ENCODE measurements at regions not wholly inside any gene's neighbourhood (a gene's known extent, or its start where the extent isn't known, plus 50 kb on each side); places are given as distances from the start of the nearest gene placed in this dataset.

DNA sequence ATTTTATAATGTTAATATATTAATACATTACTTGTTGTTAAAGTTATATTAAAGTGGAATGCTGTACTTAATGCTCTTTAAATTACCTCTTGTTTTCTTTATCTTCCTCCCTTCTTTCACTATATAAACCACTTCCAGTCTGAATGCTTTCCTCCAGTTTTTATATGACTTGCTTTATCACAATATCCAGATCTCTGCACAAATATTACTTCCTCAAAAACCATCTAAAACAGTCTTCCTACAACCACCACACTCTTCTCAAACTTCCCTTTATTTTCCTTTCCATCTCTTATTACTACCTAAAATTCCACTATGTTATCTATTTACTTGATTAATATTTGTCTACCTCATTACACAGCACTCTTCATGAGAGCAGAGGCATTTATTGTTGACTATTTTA, 956.6 kb downstream of the LRFN5 start:
- Histone ChIP-seq H3K4me3 (ENCODE audit: low read length) (no peak overlapping the region), H3K9me3 (replicated peaks; ENCODE audit: low read length) (no peaks in the 10 kb centered on the region), H3K4me2 (ENCODE audit: low read length) (no peak overlapping the region), H3K36me3 (ENCODE audit: insufficient read depth, low read length) (no peaks in the 10 kb centered on the region), H3K9ac (ENCODE audit: low read depth, low read length) (no peak overlapping the region), H3K4me1 (ENCODE audit: control insufficient read depth, insufficient read depth, low read length) (no peaks in the 10 kb centered on the region), H3K27me3 (ENCODE audit: control insufficient read depth, insufficient read depth, low read length) (no peaks in the 10 kb centered on the region)

- Histone ChIP-seq H3K4me3 (ENCODE audit: low read length) (no peak overlapping the region), H3K9me3 (replicated peaks; ENCODE audit: low read length) (no peaks in the 10 kb centered on the region), H3K36me3 (ENCODE audit: insufficient read depth, low read length) (no peaks in the 10 kb centered on the region), H3K4me2 (ENCODE audit: low read length) (no peak overlapping the region), H3K27me3 (ENCODE audit: control insufficient read depth, insufficient read depth, low read length) (no peaks in the 10 kb centered on the region), H3K4me1 (ENCODE audit: control insufficient read depth, insufficient read depth, low read length) (no peaks in the 10 kb centered on the region), H3K9ac (ENCODE audit: low read depth, low read length) (no peak overlapping the region)
Observed at GRCh38 chr14:42556551-42556950, 949.9 kb downstream of the LRFN5 start.

DNA sequence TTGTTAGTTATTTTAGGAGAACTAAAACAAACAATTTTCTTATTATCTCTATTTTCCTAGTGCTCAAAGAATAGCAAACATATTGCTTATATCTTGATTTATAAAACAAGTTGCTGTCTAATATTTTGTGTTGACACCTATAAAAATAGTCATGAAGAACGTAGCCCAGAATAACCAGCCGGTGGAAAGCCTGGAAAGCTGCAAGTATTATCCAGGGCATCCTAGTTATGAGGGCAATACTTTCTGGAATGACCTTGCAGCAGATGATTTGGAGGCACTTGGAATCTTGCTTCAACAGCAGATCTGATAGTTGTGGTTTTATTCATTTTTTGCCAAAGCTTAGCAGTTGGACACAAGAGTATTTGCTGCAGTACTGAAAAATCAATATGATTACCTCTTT, 948.7 kb downstream of the LRFN5 start:
- no peak overlapping the region for H3K4me2 ChIP-seq (ENCODE audit: low read length)
- H3K27me3 ChIP-seq (ENCODE audit: control insufficient read depth, insufficient read depth, low read length) = no peaks in the 10 kb centered on the region
- H3K4me1 ChIP-seq (ENCODE audit: control insufficient read depth, insufficient read depth, low read length) = no peaks in the 10 kb centered on the region
- H3K9ac ChIP-seq (ENCODE audit: low read depth, low read length) = no peak overlapping the region
- peaks cover 3% of the 10 kb centered on the region for H3K9me3 ChIP-seq (replicated peaks; ENCODE audit: low read length)
- no peak overlapping the region for H3K4me3 ChIP-seq (ENCODE audit: low read length)
- no peaks in the 10 kb centered on the region for H3K36me3 ChIP-seq (ENCODE audit: insufficient read depth, low read length)

DNA sequence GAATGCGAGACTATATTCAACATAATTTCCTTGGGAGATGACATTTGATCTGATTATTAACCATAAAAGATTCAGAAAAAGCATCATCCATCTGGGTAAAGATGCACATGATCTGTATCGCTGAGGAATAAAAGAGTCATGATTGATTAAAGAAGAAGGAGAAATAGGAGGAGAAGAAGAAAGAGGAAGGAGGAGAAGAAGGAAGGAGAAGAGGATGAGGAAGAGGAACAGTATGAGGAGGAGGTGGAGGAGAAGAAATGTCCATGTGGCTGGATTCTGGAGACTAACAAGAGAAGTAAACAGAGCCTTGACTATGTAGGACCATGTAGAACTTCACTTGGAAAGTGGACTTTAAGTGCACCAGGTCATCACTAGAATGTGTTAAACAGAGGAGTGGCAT, 947.4 kb downstream of the LRFN5 start:
- no peaks in the 10 kb centered on the region for H3K4me1 ChIP-seq (ENCODE audit: control insufficient read depth, insufficient read depth, low read length)
- H3K4me3 ChIP-seq (ENCODE audit: low read length) = no peak overlapping the region
- H3K27me3 ChIP-seq (ENCODE audit: control insufficient read depth, insufficient read depth, low read length) = no peaks in the 10 kb centered on the region
- H3K4me2 ChIP-seq (ENCODE audit: low read length) = no peak overlapping the region
- H3K9ac ChIP-seq (ENCODE audit: low read depth, low read length) = no peak overlapping the region
- no peaks in the 10 kb centered on the region for H3K36me3 ChIP-seq (ENCODE audit: insufficient read depth, low read length)
- H3K9me3 ChIP-seq (replicated peaks; ENCODE audit: low read length) = peaks cover 3% of the 10 kb centered on the region

DNA sequence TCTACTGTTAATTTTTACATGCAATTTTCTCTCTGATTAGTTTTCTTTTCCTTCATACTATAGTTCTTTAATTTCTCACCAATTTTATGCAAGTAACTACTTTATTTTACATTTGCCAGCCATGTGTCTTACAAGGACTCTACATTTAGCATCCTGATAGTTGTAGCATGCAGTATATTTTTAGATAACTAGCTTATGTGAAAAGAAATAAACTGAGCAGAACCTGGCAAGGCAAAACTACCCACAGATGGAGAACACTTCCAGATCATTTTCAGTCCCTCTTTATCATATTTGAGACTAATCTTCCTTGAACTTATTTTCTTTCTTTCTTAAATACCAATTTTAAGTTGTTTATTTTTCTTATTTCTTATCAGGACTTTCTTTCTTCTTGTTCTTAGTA, 943.6 kb downstream of the LRFN5 start:
- peaks cover 7% of the 10 kb centered on the region for H3K9me3 ChIP-seq (replicated peaks; ENCODE audit: low read length)

DNA sequence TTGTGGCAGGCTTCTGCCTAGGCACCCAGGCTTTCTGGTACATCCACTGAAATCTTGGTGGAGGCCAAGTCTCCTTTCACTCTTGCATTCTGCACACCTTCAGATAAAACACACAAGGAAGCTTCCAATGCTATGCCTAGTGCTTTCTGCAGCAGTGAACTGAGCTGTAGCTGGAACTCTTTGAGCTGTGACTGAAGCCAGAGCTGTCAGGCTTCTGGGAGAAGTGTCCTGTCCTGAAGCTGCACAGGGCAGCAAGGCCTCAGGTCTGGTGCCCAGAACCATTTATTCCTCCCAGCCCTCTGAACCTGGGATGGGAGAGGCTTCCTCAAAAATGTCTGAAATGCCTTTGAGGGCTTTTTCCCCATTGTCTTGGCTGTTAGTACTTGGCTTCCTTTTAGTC, 941.7 kb downstream of the LRFN5 start:
- Histone ChIP-seq H3K27me3 (ENCODE audit: control insufficient read depth, insufficient read depth, low read length) (no peaks in the 10 kb centered on the region), H3K4me3 (ENCODE audit: low read length) (no peak overlapping the region), H3K4me1 (ENCODE audit: control insufficient read depth, insufficient read depth, low read length) (no peaks in the 10 kb centered on the region), H3K9me3 (replicated peaks; ENCODE audit: low read length) (peaks cover 7% of the 10 kb centered on the region), H3K36me3 (ENCODE audit: insufficient read depth, low read length) (no peaks in the 10 kb centered on the region), H3K9ac (ENCODE audit: low read depth, low read length) (no peak overlapping the region), H3K4me2 (ENCODE audit: low read length) (no peak overlapping the region)

More for the DNA sequence above, 943.6 kb downstream of the LRFN5 start:
- no peak overlapping the region for H3K4me3 ChIP-seq (ENCODE audit: low read length)
- no peak overlapping the region for H3K9ac ChIP-seq (ENCODE audit: low read depth, low read length)
- no peaks in the 10 kb centered on the region for H3K27me3 ChIP-seq (ENCODE audit: control insufficient read depth, insufficient read depth, low read length)
- no peak overlapping the region for H3K4me2 ChIP-seq (ENCODE audit: low read length)
- H3K36me3 ChIP-seq (ENCODE audit: insufficient read depth, low read length) = no peaks in the 10 kb centered on the region
- no peaks in the 10 kb centered on the region for H3K4me1 ChIP-seq (ENCODE audit: control insufficient read depth, insufficient read depth, low read length)

- Histone ChIP-seq H3K27me3 (ENCODE audit: control insufficient read depth, insufficient read depth, low read length) (no peaks in the 10 kb centered on the region), H3K4me2 (ENCODE audit: low read length) (no peak overlapping the region), H3K9me3 (replicated peaks; ENCODE audit: low read length) (peaks cover 5% of the 10 kb centered on the region), H3K36me3 (ENCODE audit: insufficient read depth, low read length) (no peaks in the 10 kb centered on the region), H3K4me3 (ENCODE audit: low read length) (no peak overlapping the region), H3K9ac (ENCODE audit: low read depth, low read length) (no peak overlapping the region), H3K4me1 (ENCODE audit: control insufficient read depth, insufficient read depth, low read length) (peaks cover 6% of the 10 kb centered on the region)
Observed at GRCh38 chr14:42545636-42546035, 939.0 kb downstream of the LRFN5 start.

GRCh38 chr14:42541535-42542001, 934.9 kb downstream of the LRFN5 start:
- peaks cover 6% of the 10 kb centered on the region for H3K4me1 ChIP-seq (ENCODE audit: control insufficient read depth, insufficient read depth, low read length)
- H3K27me3 ChIP-seq (ENCODE audit: control insufficient read depth, insufficient read depth, low read length) = no peaks in the 10 kb centered on the region
- no peaks in the 10 kb centered on the region for H3K36me3 ChIP-seq (ENCODE audit: insufficient read depth, low read length)
- no peak overlapping the region for H3K4me3 ChIP-seq (ENCODE audit: low read length)
- H3K9me3 ChIP-seq (replicated peaks; ENCODE audit: low read length) = no peaks in the 10 kb centered on the region
- H3K9ac ChIP-seq (ENCODE audit: low read depth, low read length) = no peak overlapping the region
- H3K4me2 ChIP-seq (ENCODE audit: low read length) = no peak overlapping the region

GRCh38 chr14:42535397-42535796, 928.7 kb downstream of the LRFN5 start:
- no peaks in the 10 kb centered on the region for H3K27me3 ChIP-seq (ENCODE audit: control insufficient read depth, insufficient read depth, low read length)
- H3K4me2 ChIP-seq (ENCODE audit: low read length) = no peak overlapping the region
- no peaks in the 10 kb centered on the region for H3K36me3 ChIP-seq (ENCODE audit: insufficient read depth, low read length)
- no peaks in the 10 kb centered on the region for H3K9me3 ChIP-seq (replicated peaks; ENCODE audit: low read length)
- H3K4me3 ChIP-seq (ENCODE audit: low read length) = no peak overlapping the region
- no peaks in the 10 kb centered on the region for H3K4me1 ChIP-seq (ENCODE audit: control insufficient read depth, insufficient read depth, low read length)
- no peak overlapping the region for H3K9ac ChIP-seq (ENCODE audit: low read depth, low read length)

DNA sequence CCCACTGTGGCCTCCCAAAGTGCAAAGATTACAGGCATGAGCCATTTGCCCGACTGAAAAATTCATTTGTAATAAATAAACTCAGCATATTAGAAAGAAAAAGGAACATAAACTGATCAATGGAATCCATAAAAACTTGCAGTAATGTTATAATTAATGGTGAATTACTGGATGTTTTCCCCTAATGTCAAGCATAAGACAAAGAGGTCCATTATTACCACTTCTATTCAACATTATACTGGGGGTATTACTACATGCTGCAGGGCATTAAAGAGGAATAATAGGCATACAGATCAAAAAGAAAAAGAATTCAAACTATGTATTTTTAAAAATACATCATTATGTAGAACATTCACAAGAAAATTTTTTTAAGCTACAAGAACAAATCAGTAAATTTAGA, 926.8 kb downstream of the LRFN5 start:
- Histone ChIP-seq H3K4me2 (ENCODE audit: low read length) (no peak overlapping the region), H3K36me3 (ENCODE audit: insufficient read depth, low read length) (no peaks in the 10 kb centered on the region), H3K9ac (ENCODE audit: low read depth, low read length) (no peak overlapping the region), H3K4me3 (ENCODE audit: low read length) (no peak overlapping the region), H3K9me3 (replicated peaks; ENCODE audit: low read length) (no peaks in the 10 kb centered on the region), H3K27me3 (ENCODE audit: control insufficient read depth, insufficient read depth, low read length) (no peaks in the 10 kb centered on the region), H3K4me1 (ENCODE audit: control insufficient read depth, insufficient read depth, low read length) (no peaks in the 10 kb centered on the region)

DNA sequence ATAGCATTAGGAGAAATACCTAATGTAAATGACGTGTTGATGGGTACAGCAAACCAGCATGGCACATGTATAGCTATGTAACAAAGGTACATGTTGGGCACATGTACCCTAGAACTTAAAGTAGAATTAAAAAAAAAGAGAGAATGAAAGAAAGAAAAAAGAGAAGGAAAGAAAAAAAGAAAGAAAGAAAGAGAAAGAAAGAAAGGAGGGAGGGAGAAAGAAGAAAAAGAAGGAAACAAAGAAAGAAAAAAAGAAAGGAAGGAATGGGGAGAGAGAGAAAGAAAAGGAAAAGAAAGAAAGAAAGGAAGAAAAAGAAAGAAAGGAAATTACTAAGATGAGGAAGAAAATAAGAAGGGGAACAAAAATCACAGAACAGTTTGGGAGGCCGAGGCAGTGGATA, 925.5 kb downstream of the LRFN5 start:
- H3K27me3 ChIP-seq (ENCODE audit: control insufficient read depth, insufficient read depth, low read length) = no peaks in the 10 kb centered on the region
- H3K36me3 ChIP-seq (ENCODE audit: insufficient read depth, low read length) = no peaks in the 10 kb centered on the region
- no peak overlapping the region for H3K4me2 ChIP-seq (ENCODE audit: low read length)
- H3K9ac ChIP-seq (ENCODE audit: low read depth, low read length) = no peak overlapping the region
- no peaks in the 10 kb centered on the region for H3K9me3 ChIP-seq (replicated peaks; ENCODE audit: low read length)
- no peak overlapping the region for H3K4me3 ChIP-seq (ENCODE audit: low read length)
- H3K4me1 ChIP-seq (ENCODE audit: control insufficient read depth, insufficient read depth, low read length) = no peaks in the 10 kb centered on the region

- H3K4me1 ChIP-seq (ENCODE audit: control insufficient read depth, insufficient read depth, low read length) = no peaks in the 10 kb centered on the region
- H3K27me3 ChIP-seq (ENCODE audit: control insufficient read depth, insufficient read depth, low read length) = no peaks in the 10 kb centered on the region
- no peak overlapping the region for H3K4me2 ChIP-seq (ENCODE audit: low read length)
Observed at GRCh38 chr14:42527141-42527540, 920.5 kb downstream of the LRFN5 start.

More at GRCh38 chr14:42527141-42527540, 920.5 kb downstream of the LRFN5 start:
- H3K4me3 ChIP-seq (ENCODE audit: low read length) = no peak overlapping the region
- no peaks in the 10 kb centered on the region for H3K9me3 ChIP-seq (replicated peaks; ENCODE audit: low read length)
- no peaks in the 10 kb centered on the region for H3K36me3 ChIP-seq (ENCODE audit: insufficient read depth, low read length)
- H3K9ac ChIP-seq (ENCODE audit: low read depth, low read length) = no peak overlapping the region
